Fibroblast of peridontal ligament (primary cell): ENCODE measurements at regions not wholly inside any gene's neighbourhood (a gene's known extent, or its start where the extent isn't known, plus 50 kb on each side); places are given as distances from the start of the nearest gene placed in this dataset.

Experiments used
- DNase-seq: peaks from one replicate; pipeline ENCODE4 v3.0.0-alpha.2; 2010; ENCODE audit errors: extremely low read depth

GRCh38 chr2:41483982-41484857 lies 563.6 kb upstream of the PKDCC start:
- no peak for DNase-seq

DNA sequence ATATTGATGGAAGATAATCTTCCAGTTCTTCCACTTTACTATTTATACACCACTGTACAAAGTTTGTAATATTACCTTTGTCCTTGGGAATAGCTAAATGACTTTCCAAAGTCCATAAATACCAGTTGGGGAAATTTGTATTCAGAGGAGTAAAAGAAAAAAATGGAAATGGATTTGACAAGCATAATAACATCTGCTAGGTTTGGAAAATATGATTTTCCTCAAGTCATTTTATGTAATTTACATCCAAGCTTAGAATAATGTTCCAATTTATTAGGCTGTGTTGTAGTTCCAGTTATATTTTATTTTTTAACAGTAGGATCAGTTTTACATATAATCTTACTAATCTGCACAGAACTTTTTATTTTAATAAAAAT lies 563.0 kb upstream of the PKDCC start:
- DNase-seq, result no peak

DNA sequence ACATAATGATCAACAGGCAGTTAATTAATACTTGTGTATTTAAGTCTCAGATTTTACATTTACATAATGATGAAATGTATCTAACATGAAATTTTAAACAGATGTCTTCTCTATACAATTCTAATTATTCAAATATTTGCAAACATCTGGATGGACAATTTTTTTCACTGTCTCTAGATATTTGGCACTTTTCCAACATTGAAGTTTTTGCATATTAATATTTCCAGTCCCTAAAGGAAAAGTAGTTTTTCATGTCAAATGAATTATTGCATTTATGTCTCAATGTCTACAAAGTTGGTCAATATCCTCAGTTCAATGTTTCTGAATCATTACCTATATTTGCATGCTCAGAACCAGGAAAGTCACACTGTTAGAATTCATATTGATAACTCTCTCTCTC lies 560.9 kb upstream of the PKDCC start:
- DNase-seq, result no peak

DNA sequence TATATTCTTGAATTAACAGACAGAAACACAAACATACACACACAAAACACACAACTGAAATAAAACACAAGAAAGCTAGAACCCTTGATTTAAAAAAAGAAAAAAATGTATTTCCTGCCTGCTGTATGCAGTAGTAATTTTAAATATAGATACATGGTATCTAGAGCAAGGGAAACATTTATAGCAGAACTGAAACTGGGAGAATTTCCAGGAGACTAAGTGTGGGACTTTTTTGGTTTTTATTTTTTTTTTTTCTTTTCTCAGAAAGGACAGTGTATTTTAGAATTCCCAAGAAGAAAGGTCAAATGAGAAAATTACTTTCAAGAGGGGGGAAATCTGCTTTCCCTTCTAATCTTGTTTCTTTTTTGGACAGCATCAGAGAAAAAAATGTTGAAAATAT lies 558.9 kb upstream of the PKDCC start:
- DNase-seq, result no peak

- no peak for DNase-seq
Observed at GRCh38 chr2:41489638-41490037, 558.2 kb upstream of the PKDCC start.

DNA sequence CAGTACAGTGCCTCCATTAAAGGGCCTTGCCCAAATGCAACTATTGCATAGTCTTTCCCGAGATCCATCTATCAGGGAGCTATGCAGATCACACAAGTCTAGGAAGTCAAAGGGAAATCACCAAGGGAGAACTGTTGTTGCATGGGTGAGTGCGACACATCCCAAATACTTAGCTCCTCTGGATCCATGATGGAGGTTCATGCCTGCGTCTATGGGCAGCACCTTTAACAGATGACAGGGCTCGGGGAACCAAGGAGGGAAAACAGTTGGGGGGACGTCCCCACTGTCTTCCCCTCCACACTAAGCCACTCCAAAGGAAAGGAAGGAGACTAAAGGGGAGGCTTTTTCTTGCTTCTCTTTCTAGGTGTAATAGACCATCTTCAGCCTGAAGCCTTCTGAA lies 552.8 kb upstream of the PKDCC start:
- DNase-seq, result peak; percentile 0

GRCh38 chr2:41496908-41497307 lies 550.9 kb upstream of the PKDCC start:
- DNase-seq, result no peak

GRCh38 chr2:41498781-41499180 lies 549.0 kb upstream of the PKDCC start:
- DNase-seq, result no peak

- no peak for DNase-seq
Observed at GRCh38 chr2:41500895-41501294, 546.9 kb upstream of the PKDCC start.

- DNase-seq, result no peak
Observed at GRCh38 chr2:41502752-41503151, 545.1 kb upstream of the PKDCC start.

DNA sequence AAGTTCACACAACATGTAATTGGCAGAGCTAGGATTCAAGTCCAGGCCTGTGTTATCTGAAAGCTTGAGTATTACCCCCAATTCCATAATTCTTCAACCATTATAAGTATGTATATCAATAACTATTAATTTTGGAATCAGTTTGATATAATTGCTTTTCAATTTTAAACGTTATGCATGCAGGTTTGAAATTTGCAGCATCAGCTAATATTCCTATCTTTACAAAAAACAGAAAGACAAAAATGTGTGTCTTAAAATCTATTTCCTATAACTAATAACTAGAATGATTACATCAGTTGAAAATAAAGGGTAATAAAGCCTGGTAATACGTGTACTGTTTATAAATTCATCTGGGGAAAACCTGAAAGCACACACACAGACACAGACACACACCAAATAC lies 543.3 kb upstream of the PKDCC start:
- no peak for DNase-seq

GRCh38 chr2:41510108-41510507 lies 537.7 kb upstream of the PKDCC start:
- DNase-seq, result no peak

DNA sequence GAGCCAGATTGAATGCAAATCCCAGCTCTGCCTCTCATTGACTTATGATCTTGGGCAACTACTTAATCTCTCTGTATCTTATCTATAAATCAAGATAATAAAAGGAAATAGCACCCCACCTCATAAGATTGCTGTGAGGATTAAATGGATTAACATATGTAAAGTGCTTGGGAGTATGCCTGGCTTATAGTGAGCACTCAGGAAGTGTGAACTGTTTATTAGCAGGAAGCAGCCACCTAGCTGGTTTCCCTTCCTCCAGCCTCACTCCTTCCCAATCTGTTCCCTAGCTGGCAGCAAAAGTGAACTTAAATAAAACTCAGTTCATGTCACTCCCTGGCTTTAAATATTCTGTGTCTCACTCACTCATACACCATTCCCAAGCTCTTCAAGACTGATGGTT lies 526.6 kb upstream of the PKDCC start:
- DNase-seq, result no peak

DNA sequence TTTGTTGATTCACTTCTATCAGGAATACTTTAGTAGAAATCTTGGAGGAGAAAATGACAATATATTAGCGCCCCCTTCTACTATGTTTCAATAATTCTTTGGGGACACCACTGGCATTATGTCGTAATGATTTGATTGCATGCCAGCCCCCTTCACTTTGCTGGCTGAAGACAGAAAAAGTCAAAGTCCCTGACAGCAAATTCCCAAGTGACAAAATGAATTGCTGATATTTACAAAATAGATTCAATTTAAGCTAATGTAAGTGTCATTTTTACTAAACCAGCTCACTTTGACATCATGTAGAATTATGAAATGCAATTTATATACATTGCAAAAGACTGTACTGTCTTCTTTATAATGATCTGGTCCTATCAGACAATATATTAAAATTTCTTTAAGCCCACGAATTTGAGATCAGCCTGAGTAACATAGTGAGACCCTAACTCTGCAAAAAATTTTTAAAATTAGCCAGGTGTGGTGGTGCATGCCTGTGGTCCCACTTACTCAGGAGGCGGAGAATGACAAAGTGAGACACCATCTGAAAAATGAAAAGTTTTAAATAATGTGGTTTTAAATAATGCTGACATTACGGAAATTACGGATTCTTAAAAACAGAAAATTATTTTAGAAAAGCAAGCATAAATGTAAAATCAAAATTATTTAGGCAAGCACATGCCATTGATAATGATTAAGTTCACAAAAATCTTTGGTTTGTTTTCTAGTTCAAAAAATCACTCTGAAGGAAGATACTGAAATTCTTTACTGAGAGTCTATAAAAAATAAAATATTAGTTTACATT lies 520.1 kb upstream of the PKDCC start:
- no peak for DNase-seq

DNA sequence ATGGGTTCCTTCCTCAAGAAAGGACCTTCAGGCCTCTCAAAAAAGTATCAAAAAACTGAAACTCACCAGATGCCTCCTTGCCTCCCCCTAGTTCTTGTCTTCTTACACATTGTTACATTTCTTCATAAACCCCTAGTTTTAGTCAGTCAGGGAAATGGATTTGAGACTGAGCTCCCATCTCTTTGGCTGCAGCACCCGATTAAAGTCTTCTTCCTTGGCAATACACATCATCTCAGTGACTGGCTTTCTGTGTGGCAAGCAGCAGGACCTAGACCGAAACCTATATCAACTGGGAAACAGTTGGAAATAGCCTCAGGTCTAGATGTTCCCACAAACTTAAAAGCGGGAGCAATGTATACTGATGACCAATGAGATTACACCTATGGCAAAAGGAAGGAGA lies 512.2 kb upstream of the PKDCC start:
- no peak for DNase-seq

DNA sequence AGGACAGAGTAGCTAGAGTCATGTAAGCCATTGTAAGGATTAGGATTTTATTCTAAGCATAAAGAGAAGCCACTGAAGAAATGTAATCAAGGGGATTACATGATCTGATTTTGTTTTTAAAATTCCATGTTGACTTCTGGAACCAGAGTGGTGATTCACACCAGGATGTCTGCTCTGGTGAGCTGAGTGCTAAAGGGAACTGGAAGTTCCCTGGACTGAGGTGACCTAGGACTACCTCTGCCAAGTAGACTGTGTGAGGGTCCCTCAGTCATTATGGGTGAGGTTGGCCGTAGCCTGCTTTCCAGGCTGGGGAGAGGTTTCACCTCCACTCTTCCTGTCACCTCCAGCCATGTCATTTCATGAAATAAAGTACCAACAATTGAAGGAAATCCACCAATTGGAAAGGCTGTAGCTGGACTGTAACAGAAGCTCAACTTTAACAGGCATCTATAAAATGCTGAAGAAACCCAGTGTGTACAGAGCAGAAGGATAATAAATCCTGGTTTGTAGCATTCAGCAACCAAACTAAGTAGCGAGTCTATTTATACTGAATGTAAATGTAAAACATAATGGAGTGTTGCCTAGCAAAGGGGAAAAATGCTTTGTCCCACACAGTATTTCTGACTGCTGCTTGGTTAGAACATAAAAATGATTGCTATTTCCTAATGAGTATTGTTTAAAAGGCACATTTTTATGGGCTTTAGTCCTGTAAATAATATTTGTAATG lies 507.4 kb upstream of the PKDCC start:
- DNase-seq, result no peak

- DNase-seq, result no peak
Observed at GRCh38 chr2:41543726-41544125, 504.1 kb upstream of the PKDCC start.

GRCh38 chr2:41544709-41545108 lies 503.1 kb upstream of the PKDCC start:
- DNase-seq, result no peak

GRCh38 chr2:41546031-41546430 lies 501.8 kb upstream of the PKDCC start:
- DNase-seq, result no peak

DNA sequence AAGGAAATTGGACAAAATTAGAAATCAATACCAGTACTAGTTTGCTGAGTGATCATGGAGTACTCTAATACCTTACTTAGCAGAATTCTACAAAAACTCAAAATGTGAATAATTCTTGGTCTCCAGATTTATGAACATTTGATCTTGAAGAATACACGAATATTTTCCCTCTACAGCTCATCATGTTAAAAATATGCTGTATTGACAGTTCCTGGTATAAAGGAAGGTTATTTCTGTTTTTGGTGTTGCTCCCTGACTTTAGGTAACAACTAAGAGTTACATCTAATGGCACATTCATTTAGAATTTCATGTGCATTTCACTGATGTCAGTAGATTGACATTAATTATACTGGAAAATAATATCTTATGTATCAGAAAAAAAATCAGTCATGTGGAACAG lies 479.2 kb upstream of the PKDCC start:
- no peak for DNase-seq

DNA sequence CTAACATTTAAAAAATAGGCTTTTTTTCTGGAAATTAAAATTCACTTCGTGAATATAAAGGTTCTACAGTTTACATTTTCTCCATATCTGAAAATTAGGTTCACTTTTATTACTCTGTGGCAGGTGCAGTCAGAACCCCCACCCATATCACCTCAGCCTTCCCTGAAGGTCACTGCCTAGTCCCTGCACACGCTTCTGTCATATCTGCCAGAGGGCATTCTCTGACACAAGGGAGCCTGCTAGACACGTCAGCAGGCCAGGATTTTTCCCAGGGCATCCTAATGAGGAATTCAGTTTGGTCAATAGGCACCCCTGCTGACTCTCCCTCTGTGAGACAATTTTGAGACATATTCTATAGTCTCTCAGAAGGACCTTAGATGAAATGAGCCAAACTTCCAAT lies 475.7 kb upstream of the PKDCC start:
- DNase-seq, result no peak

GRCh38 chr2:41576423-41576822 lies 471.4 kb upstream of the PKDCC start:
- DNase-seq, result no peak

DNA sequence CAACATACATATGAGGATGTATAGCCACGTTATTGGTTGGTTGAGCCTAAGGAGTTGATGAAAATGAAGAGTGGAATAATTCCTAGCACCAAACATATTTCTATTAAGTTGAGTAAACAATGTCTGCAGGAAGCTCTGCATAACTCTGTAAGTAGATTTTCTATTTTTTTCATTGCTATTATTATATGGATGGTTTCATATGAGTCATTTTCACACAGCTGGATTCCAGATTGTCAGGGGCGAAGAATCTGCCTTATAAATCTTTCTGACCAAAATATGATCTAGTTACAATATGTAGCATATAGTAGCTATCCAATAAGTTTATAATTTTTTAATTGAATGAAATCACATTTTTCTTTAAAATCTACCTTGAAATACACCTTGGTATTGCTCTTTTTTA lies 468.0 kb upstream of the PKDCC start:
- peak; percentile 11 for DNase-seq
